ENCODE measurements at regions not wholly inside any gene's neighbourhood (a gene's known extent, or its start where the extent isn't known, plus 50 kb on each side); places are given as distances from the start of the nearest gene placed in this dataset.

DNA sequence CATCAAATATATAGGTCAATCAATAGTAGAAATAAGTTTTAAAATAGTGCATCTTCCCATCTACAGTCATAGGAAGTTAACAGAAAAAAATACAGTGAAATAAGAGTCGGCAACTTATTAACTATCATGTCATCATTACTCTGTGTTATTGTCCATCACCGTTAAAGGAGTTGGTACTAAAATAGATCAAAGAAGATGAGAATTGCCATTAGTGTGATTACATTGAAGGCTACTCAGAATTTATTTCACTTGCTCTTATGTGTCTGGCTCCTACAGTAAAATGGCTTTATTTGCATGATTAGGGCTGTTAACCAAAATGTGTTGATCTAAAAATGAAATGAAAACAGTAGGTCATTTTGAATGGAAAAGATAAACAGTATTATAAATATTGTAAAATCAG is 162.5 kb upstream of the SLITRK1 start:
- no peak for DNase-seq
- in situ Hi-C loops (cut with HindIII; ENCODE audit: low pct_ligation_motif_present, low pct_unique_long_range_greater_than_20kb, low sequenced_read_pairs) = no loop called here

DNA sequence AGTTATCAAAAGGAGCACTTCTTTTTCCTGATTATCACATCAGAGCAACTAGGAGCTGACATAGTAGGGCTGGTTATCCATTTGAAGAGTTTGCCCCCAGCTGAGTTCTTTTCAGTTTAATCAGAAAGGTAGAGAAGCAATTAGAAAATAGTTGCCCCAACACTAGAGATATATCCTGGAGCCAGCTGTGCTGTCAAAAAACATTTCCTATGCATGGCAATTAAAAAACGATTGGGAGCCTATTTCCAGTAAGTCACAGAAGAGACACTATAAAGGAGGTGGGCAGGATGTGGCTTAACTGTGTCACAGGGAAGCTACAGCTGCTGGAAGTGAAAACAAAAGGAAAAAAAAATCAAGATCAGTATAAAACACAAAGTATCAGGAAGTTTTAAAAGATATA is 155.7 kb upstream of the SLITRK1 start:
- in situ Hi-C loops (cut with HindIII; ENCODE audit: low pct_ligation_motif_present, low pct_unique_long_range_greater_than_20kb, low sequenced_read_pairs) = no loop called here
- DNase-seq = no peak

DNA sequence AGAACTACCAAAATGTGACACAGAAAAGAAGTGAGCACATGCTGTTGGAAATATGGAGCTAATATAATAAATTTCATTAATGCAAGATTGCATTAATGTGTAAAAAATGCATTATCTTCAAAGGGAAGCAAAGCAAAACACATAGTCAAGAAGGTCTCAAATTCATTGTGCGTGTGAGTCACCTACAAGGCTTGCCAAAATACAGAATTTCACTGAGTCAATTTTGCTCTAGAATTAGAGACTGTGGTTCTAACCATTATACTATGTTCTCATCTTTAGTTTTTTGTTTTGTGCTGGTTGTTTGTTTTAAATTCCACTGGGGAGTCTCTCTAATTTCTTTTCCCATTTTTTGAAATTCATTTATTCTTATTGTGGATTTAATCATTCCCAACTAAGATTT is 149.8 kb upstream of the SLITRK1 start:
- DNase-seq = no peak
- in situ Hi-C loops (cut with HindIII; ENCODE audit: low pct_ligation_motif_present, low pct_unique_long_range_greater_than_20kb, low sequenced_read_pairs) = no loop called here

- DNase-seq = no peak
- in situ Hi-C loops (cut with HindIII; ENCODE audit: low pct_ligation_motif_present, low pct_unique_long_range_greater_than_20kb, low sequenced_read_pairs) = no loop called here
Observed at GRCh38 chr13:84031120-84031519, 148.8 kb upstream of the SLITRK1 start.

DNA sequence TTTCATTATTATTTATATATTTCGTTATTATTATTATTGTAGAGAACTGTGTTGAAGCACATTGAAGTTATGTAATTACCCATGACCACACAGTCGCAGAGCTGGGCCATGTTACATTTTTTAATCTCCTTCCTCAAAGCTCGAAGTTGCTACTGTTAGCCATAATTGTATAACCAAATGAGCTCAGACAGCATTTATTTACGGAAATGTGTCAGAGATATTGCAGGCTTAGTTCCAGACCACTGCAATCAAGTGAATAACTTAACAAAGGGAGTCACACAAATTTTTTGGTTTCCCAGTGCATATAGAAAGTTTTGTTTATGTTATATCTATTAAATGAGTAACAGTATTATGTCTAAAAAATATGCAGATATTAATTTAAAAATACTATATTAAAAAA is 147.1 kb upstream of the SLITRK1 start:
- in situ Hi-C loops (cut with HindIII; ENCODE audit: low pct_ligation_motif_present, low pct_unique_long_range_greater_than_20kb, low sequenced_read_pairs) = no loop called here
- DNase-seq = no peak

- no peak for DNase-seq
- in situ Hi-C loops (cut with HindIII; ENCODE audit: low pct_ligation_motif_present, low pct_unique_long_range_greater_than_20kb, low sequenced_read_pairs) = no loop called here
Observed at GRCh38 chr13:84025824-84026223, 143.6 kb upstream of the SLITRK1 start.

DNA sequence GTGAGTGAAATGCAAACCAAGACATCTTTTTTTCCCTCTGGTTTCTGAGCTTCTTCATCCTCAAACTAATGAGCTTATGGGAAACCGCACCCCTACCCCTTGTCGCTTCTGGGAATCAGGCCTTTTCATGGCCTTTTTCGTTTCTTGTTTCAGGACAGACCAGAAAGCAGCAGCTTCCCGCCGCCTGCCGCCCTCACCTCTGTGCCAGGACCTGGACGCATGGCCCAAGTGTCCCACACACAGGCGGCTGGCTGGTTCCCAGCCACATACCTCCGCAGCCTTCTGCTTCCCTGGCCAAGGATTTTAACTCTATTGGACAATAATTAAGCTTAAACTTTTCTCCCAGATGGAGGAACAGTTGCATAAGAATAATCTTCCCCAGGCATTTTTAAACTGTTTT is 114.1 kb upstream of the SLITRK1 start:
- in situ Hi-C loops (cut with HindIII; ENCODE audit: low pct_ligation_motif_present, low pct_unique_long_range_greater_than_20kb, low sequenced_read_pairs) = no loop called here
- no peak for DNase-seq

GRCh38 chr13:83995930-83996329 is 113.7 kb upstream of the SLITRK1 start:
- in situ Hi-C loops (cut with HindIII; ENCODE audit: low pct_ligation_motif_present, low pct_unique_long_range_greater_than_20kb, low sequenced_read_pairs) = no loop called here
- DNase-seq = no peak

DNA sequence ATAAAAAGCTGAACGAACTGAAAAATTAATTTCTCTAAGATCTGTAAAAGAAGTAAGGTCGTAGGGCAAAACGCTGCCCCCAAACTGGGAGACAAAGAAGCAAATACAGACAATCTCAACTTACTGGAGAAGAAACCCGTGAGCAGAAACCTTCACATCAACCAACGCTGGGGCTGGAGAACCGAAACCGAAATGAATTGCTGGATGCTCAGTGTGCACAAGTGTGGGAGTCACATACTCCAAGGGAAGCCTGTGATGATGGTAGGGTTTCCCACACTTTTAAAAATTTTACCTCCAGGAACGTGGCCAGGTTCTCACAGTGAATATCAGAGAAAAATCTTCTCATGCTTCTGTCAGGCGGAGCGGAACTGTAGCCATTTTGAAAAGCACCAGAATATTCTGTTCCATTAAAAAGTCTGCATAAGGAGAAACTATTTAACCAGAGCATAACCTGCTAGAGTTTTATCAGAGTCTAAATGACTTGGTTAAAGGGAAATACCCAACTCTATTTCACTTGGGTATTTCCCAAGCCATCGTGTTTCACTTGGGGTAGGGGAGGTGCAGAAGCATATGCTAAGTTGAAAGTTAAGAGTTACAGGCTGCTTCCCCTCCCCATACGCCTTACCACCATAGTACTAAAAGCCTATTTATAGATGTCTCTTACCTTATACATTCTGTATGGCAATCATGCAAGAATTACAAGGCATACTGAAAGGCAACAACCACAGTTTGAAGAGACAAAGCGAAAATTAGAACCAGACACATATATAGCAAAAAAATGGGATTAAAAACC is 110.5 kb upstream of the SLITRK1 start:
- in situ Hi-C loops (cut with HindIII; ENCODE audit: low pct_ligation_motif_present, low pct_unique_long_range_greater_than_20kb, low sequenced_read_pairs) = no loop called here
- DNase-seq = no peak

DNA sequence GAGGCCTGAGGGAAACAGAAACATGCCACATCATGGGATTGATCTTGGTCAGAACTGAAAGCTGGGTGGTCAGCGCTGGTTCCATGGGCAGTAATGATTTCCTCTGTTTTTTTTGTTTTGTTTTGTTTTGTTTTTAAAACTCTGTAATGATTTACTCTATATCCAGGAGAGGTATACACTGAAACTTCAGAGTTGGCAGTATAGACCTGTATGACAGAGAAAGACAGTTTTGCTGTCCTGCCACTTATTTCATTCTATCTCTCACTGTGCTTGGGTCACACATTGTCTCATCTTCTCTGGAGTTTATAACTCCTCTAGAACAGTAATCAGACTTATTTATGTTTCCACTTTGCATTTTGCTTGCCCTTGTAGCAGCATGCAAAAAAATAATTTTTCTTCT is 105.1 kb upstream of the SLITRK1 start:
- in situ Hi-C loops (cut with HindIII; ENCODE audit: low pct_ligation_motif_present, low pct_unique_long_range_greater_than_20kb, low sequenced_read_pairs) = no loop called here
- DNase-seq = no peak

GRCh38 chr13:83984793-83985192 is 102.5 kb upstream of the SLITRK1 start:
- no peak for DNase-seq
- in situ Hi-C loops (cut with HindIII; ENCODE audit: low pct_ligation_motif_present, low pct_unique_long_range_greater_than_20kb, low sequenced_read_pairs) = no loop called here

DNA sequence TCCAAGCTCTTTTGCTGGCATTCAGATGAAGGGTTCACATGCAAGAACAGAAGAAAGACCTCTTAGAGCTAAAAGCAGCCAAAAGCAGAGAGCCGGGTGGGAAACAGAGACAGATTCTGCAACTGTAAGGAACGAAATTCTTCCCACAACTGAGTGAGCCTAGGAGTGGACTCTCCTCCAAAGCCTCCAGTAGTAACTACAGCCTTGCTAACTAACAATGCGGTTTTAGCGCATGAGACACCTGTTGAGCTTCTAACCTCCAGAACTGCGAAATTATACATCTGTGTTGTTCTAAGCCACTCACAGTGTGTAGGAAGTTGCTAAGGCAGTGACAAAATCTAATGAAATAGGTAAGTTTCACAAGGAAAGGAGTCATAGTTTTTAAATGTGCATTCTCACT is 98.1 kb upstream of the SLITRK1 start:
- no peak for DNase-seq
- in situ Hi-C loops (cut with HindIII; ENCODE audit: low pct_ligation_motif_present, low pct_unique_long_range_greater_than_20kb, low sequenced_read_pairs) = no loop called here

- in situ Hi-C loops (cut with HindIII; ENCODE audit: low pct_ligation_motif_present, low pct_unique_long_range_greater_than_20kb, low sequenced_read_pairs) = no loop called here
- no peak for DNase-seq
Observed at GRCh38 chr13:83975655-83976165, 93.4 kb upstream of the SLITRK1 start.

DNA sequence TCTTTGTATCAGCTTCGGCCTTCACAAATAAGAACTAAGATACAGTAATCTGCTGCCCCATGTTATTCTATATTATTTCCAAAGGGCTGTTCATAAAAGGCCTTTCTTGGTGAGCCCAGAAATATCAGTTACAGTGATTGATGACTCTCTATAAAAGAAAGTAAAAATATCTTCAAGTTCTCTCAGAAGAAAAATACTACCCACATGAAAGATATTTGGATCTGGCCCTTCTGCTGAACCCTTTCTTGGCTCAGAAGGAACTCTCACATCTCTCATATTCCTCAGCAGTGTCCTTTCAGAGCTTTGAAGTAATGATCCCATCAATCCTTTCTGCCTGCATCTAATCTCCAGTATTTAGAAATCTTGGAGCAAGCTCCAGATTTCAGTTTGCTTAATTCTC is 76.3 kb upstream of the SLITRK1 start:
- in situ Hi-C loops (cut with HindIII; ENCODE audit: low pct_ligation_motif_present, low pct_unique_long_range_greater_than_20kb, low sequenced_read_pairs) = no loop called here
- DNase-seq = no peak

GRCh38 chr13:83955011-83955410 is 72.7 kb upstream of the SLITRK1 start:
- in situ Hi-C loops (cut with HindIII; ENCODE audit: low pct_ligation_motif_present, low pct_unique_long_range_greater_than_20kb, low sequenced_read_pairs) = no loop called here
- no peak for DNase-seq

DNA sequence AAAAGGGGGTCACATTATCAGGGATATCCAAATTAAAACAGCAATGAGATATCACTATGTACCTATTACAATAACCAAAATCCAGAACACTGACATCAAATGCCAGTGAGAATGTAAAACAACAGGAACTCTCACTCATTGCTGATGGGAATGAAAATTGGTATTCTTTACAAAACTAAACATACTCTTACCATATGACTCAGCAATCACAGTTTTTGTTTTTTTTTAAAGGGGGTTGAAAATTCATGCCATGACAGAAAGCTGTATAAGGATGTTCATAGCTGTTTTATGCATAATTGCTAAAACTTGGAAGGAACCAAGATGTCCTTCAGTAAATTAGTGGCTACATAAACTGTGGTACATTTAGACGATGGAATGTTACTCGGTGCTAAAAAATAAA is 71.6 kb upstream of the SLITRK1 start:
- in situ Hi-C loops (cut with HindIII; ENCODE audit: low pct_ligation_motif_present, low pct_unique_long_range_greater_than_20kb, low sequenced_read_pairs) = no loop called here

DNA sequence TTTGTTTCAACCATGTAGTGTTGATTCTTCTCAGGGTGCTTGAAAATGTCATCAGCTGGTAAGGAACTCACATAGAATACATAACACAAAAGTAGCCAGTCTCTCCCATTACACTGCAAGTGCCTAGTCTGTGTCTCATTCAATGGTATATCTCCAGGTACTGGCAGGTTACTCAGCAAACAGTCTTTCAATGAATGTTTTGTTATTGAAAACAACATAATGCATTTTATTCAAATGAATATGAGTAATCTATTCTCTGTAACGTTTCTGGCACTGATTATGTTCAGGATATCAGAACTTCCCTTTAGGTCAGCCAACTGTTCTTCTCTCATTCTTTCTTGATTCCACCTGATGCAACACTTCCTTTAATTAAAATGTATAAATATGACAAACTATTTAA is 68.0 kb upstream of the SLITRK1 start:
- in situ Hi-C loops (cut with HindIII; ENCODE audit: low pct_ligation_motif_present, low pct_unique_long_range_greater_than_20kb, low sequenced_read_pairs) = no loop called here
- no peak for DNase-seq

More for the DNA sequence above, 71.6 kb upstream of the SLITRK1 start:
- no peak for DNase-seq

DNA sequence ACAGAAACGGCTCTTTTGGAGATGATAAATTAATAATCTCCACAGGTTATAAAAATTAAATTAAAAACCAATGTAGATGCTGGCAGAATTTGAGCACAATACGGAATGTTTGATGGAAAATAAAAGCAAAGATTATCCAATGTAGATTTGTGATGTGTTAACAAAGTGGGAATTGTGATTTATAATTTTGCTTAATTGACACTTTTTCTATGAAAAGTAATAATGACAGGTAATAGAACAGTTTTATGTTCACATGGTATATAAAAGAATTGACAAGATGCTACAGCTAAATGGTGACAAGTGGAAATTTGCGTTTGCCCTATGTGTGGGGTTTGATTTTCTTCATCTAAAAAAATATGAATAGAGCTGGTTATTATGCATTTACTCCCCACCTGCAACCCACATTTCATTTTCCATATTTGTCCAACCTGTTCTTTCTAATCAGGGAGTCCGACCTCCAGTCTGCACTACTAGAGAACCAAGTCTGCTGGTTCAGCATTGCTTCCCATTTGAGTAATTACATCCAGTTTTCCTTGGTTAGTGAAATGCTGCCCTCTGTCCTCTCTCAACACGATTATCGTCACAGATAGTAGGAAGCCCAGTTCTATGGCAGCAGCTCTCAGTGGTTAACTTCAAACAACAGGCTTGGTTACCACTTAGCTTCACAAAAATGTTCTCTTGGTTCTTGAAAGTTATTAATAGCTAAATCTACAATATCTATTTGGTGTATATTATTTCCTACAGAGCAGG is 61.4 kb upstream of the SLITRK1 start:
- no peak for DNase-seq
- in situ Hi-C loops (cut with HindIII; ENCODE audit: low pct_ligation_motif_present, low pct_unique_long_range_greater_than_20kb, low sequenced_read_pairs) = no loop called here

DNA sequence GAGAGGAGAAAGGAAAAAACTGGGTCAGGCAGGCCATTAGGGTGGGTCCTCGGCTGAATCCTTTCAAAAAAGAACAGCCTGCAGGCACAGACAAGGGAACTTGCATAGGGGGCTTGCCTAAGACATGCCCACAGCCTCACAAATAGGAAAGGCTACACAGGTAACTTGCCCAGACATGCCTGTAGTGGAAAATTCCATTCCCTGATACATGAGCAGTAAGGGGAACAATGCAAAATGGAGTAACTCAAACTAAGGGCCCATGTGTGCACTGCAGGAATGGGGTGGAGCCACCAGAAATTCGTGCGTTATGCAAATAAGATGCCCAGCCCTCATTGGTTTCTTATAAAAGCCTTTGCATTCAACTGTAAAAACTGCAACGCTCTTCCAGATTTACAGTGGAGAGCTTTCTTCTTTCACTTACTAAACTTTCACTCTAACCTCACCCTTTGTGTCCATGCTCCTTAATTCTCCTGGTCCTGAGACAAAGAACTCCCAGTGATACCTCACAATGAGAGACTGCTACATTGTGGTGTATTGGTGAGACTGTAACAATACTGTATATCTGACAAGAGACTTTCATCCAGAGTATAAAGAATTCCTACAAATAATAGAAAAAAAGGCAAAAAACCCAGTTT is 59.5 kb upstream of the SLITRK1 start:
- in situ Hi-C loops (cut with HindIII; ENCODE audit: low pct_ligation_motif_present, low pct_unique_long_range_greater_than_20kb, low sequenced_read_pairs) = no loop called here
- DNase-seq = peak; percentile 2
